SK-N-SH (cell line): ENCODE measurements at regions not wholly inside any gene's neighbourhood (a gene's known extent, or its start where the extent isn't known, plus 50 kb on each side); places are given as distances from the start of the nearest gene placed in this dataset.

ENCODE experiments used
- CTCF ChIA-PET: fragments of 300-600, 350-600 bp; formaldehyde crosslinking; extraction: SDS; loops from one replicate; lab custom pipeline; 2021; lab: Yijun Ruan, JAX
- POLR2A ChIA-PET: fragments of 350-600 bp; sonication (Branson Sonifier 250); formaldehyde crosslinking; extraction: SDS; loops from one replicate; lab custom pipeline; 2020; ENCODE audit warnings: antibody characterized with exemption, inconsistent platforms; lab: Yijun Ruan, JAX
- DNase-seq: peaks from one replicate; pipeline ENCODE4 v3.0.0; 2012
- H2AFZ ChIP-seq: fragments of 200-600 bp; sonication (generic); 2 replicates; pipeline ENCODE4 v1.8.1; 2016; ENCODE audit warnings: antibody characterized with exemption, mild to moderate bottlenecking, low read depth
- H3F3A ChIP-seq: fragments of 200-600 bp; sonication (generic); replicated peaks from 2 replicates; pipeline ENCODE3; 2016; ENCODE audit warnings: antibody characterized with exemption, mild to moderate bottlenecking; ENCODE audit not compliant: insufficient read depth
- H3K27ac ChIP-seq, 2 experiments: fragments of 200-500 bp in 1 of 2; fragments of 200-600 bp in 1 of 2; sonication (Bioruptor generic) in 1 of 2; sonication (generic), shearing (Covaris generic) in 1 of 2; 2 replicates each; pipeline versions ENCODE4 v1.5.1 to v1.6.1; 2014 to 2016; ENCODE audit warnings: low read depth in 2 of 2, inconsistent platforms in 1 of 2, low read length in 1 of 2, mild to moderate bottlenecking in 1 of 2, mixed read lengths in 1 of 2
- H3K27me3 ChIP-seq: fragments of 200-600 bp; sonication (generic), shearing (Covaris generic); 2 replicates; pipeline ENCODE4 v1.6.1; 2016; ENCODE audit warnings: mixed run types; ENCODE audit not compliant: insufficient read depth
- H3K36me3 ChIP-seq, 2 experiments: fragments of 200-500 bp in 1 of 2; fragments of 200-600 bp in 1 of 2; sonication (Bioruptor generic) in 1 of 2; sonication (generic) in 1 of 2; replicated peaks in 1 of 2; 2 replicates each; pipeline versions ENCODE3 to v1.5.1; 2014 to 2016; ENCODE audit warnings: low read length in 1 of 2, mild to moderate bottlenecking in 1 of 2; ENCODE audit not compliant: insufficient read depth in 2 of 2, control insufficient read depth in 1 of 2
- H3K4me1 ChIP-seq, 2 experiments: fragments of 200-500 bp in 1 of 2; fragments of 200-600 bp in 1 of 2; sonication (Bioruptor generic) in 1 of 2; sonication (generic), shearing (Covaris generic) in 1 of 2; 2 replicates each; pipeline versions ENCODE4 v1.5.1 to v1.6.1; 2014 to 2016; ENCODE audit warnings: low read depth in 1 of 2, low read length in 1 of 2, mixed run types in 1 of 2; ENCODE audit not compliant: insufficient read depth in 2 of 2, control insufficient read depth in 1 of 2
- H3K4me2 ChIP-seq: fragments of 200-600 bp; sonication (generic), shearing (Covaris generic); 2 replicates; pipeline ENCODE4 v1.6.1; 2017; ENCODE audit warnings: mixed run types
- H3K4me3 ChIP-seq, 2 experiments: fragments of 200-500 bp in 1 of 2; fragments of 200-600 bp in 1 of 2; sonication (Bioruptor generic) in 1 of 2; sonication (generic), shearing (Covaris generic) in 1 of 2; 2 replicates each; pipeline versions ENCODE4 v1.5.1 to v1.8.1; 2014 to 2016; ENCODE audit warnings: low read depth in 2 of 2, inconsistent platforms in 1 of 2, low read length in 1 of 2, mild to moderate bottlenecking in 1 of 2, mixed read lengths in 1 of 2, moderate library complexity in 1 of 2
- H3K79me2 ChIP-seq: fragments of 200-600 bp; sonication (generic); 2 replicates; pipeline ENCODE4 v1.8.1; 2017; ENCODE audit warnings: mild to moderate bottlenecking; ENCODE audit not compliant: insufficient read depth
- H3K9ac ChIP-seq: fragments of 200-600 bp; sonication (generic); 2 replicates; pipeline ENCODE4 v1.6.1; 2017; ENCODE audit warnings: mixed run types
- H3K9me2 ChIP-seq: fragments of 200-600 bp; sonication (generic); 2 replicates; pipeline ENCODE4 v1.6.1; 2017; ENCODE audit warnings: mixed run types
- H3K9me3 ChIP-seq: fragments of 200-600 bp; sonication (generic); 2 replicates; pipeline ENCODE4 v1.6.1; 2017; ENCODE audit warnings: mixed run types, mild to moderate bottlenecking, moderate library complexity
- H4K20me1 ChIP-seq: fragments of 200-600 bp; sonication (generic); 2 replicates; pipeline ENCODE4 v1.6.1; 2017; ENCODE audit warnings: mild to moderate bottlenecking, mixed run types; ENCODE audit not compliant: insufficient read depth
- CHD2 ChIP-seq: fragments of 150-350 bp; IDR thresholded peaks from 2 replicates; pipeline ENCODE4 v1.6.1; 2018; ENCODE audit warnings: low read length; ENCODE audit not compliant: partially characterized antibody
- ELF1 ChIP-seq: IDR thresholded peaks from 2 replicates; pipeline ENCODE4 v1.4.0; 2012
- EP300 ChIP-seq, 2 experiments: IDR thresholded peaks; 2 replicates each; pipeline versions ENCODE4 v1.4.0 to v1.6.1; 2012; ENCODE audit warnings: borderline replicate concordance in 1 of 2, low read depth in 1 of 2, low read length in 1 of 2
- EZH2phosphoT487 ChIP-seq: fragments of 200-600 bp; sonication (generic); IDR thresholded peaks from 2 replicates; pipeline ENCODE4 v1.6.1; 2017; ENCODE audit warnings: low read depth, mixed run types, mild to moderate bottlenecking, antibody characterized with exemption, moderate library complexity, borderline replicate concordance
- FOSL2 ChIP-seq: IDR thresholded peaks from 2 replicates; pipeline ENCODE4 v1.4.0; 2012; ENCODE audit warnings: low read depth, mild to moderate bottlenecking, moderate library complexity, borderline replicate concordance
- FOXM1 ChIP-seq: IDR thresholded peaks from 2 replicates; pipeline ENCODE4 v1.4.0; 2012; ENCODE audit warnings: low read depth, mild to moderate bottlenecking
- GABPA ChIP-seq: IDR thresholded peaks from 2 replicates; pipeline ENCODE4 v1.4.0; 2012; ENCODE audit warnings: low read depth, mild to moderate bottlenecking
- IRF3 ChIP-seq: fragments of 150-350 bp; IDR thresholded peaks from 2 replicates; pipeline ENCODE4 v1.6.1; 2016; ENCODE audit warnings: mild to moderate bottlenecking, low read depth, low read length
- JUND ChIP-seq: IDR thresholded peaks from 2 replicates; pipeline ENCODE4 v1.4.0; 2012
- MAX ChIP-seq: IDR thresholded peaks from 2 replicates; pipeline ENCODE4 v1.4.0; 2012; ENCODE audit warnings: low read depth
- MEF2A ChIP-seq: IDR thresholded peaks from 2 replicates; pipeline ENCODE4 v1.4.0; 2012; ENCODE audit warnings: low read depth, borderline replicate concordance
- MXI1 ChIP-seq: IDR thresholded peaks from 2 replicates; pipeline ENCODE4 v1.6.1; 2012; ENCODE audit warnings: mild to moderate bottlenecking, low read depth, low read length, improper control_type of control experiment
- PBX3 ChIP-seq: IDR thresholded peaks from 2 replicates; pipeline ENCODE4; 2012
- POLR2AphosphoS5 ChIP-seq: IDR thresholded peaks from 2 replicates; pipeline ENCODE4 v1.6.1; 2012; ENCODE audit warnings: low read depth, low read length
- RCOR1 ChIP-seq: fragments of 150-350 bp; IDR thresholded peaks from 2 replicates; pipeline ENCODE4 v1.6.1; 2017; ENCODE audit warnings: antibody characterized with exemption, low read length
- RFX5 ChIP-seq: IDR thresholded peaks from 2 replicates; pipeline ENCODE4 v1.6.1; 2012; ENCODE audit warnings: mild to moderate bottlenecking, improper control_type of control experiment, low read length
- RXRA ChIP-seq: IDR thresholded peaks from 2 replicates; pipeline ENCODE4 v1.4.0; 2012; ENCODE audit warnings: low read depth, mild to moderate bottlenecking, borderline replicate concordance
- SIN3A ChIP-seq: IDR thresholded peaks from 2 replicates; pipeline ENCODE4 v1.6.1; 2012; ENCODE audit warnings: low read depth, mild to moderate bottlenecking, low read length, moderate library complexity, borderline replicate concordance
- SMC3 ChIP-seq: IDR thresholded peaks from 2 replicates; pipeline ENCODE4 v1.6.1; 2012; ENCODE audit warnings: low read depth, low read length, improper control_type of control experiment
- TAF1 ChIP-seq: IDR thresholded peaks from 2 replicates; pipeline ENCODE4 v1.6.1; 2012; ENCODE audit warnings: low read depth, mild to moderate bottlenecking, low read length, moderate library complexity, borderline replicate concordance
- TEAD4 ChIP-seq: IDR thresholded peaks from 2 replicates; pipeline ENCODE4 v1.4.0; 2012; ENCODE audit warnings: mild to moderate bottlenecking, borderline replicate concordance; ENCODE audit not compliant: insufficient read depth
- USF1 ChIP-seq: IDR thresholded peaks from 2 replicates; pipeline ENCODE4 v1.4.0; 2012; ENCODE audit warnings: low read depth, borderline replicate concordance
- USF2 ChIP-seq: fragments of 150-350 bp; IDR thresholded peaks from 2 replicates; pipeline ENCODE4 v1.6.1; 2017; ENCODE audit warnings: antibody characterized with exemption, low read length, low read depth, borderline replicate concordance
- YY1 ChIP-seq: IDR thresholded peaks from 2 replicates; pipeline ENCODE4 v1.4.0; 2012; ENCODE audit warnings: low read depth, mild to moderate bottlenecking
- ZBTB33 ChIP-seq: IDR thresholded peaks from 2 replicates; pipeline ENCODE4 v1.4.0; 2012; ENCODE audit warnings: low read depth, borderline replicate concordance
- WGBS: methylation state at CpG from one replicate; pipeline ENCODE4 v1.1.6; 2017; ENCODE audit warnings: low lambda C conversion rate; 5-methylcytosine and 5-hydroxymethylcytosine counted together

- Histone ChIP-seq H3K27me3 (no peaks in the 10 kb centered on the region), H3K4me2 (no peak overlapping the region), H3K36me3 (no peaks in the 10 kb centered on the region), H3K9me3 (no peaks in the 10 kb centered on the region), H2AFZ (no peak overlapping the region), H3F3A (no peaks in the 10 kb centered on the region), H3K27ac (no peak overlapping the region), H3K4me3 (no peak overlapping the region), H3K9ac (no peak overlapping the region), H3K9me2 (no peaks in the 10 kb centered on the region), H4K20me1 (no peaks in the 10 kb centered on the region), H3K79me2 (no peaks in the 10 kb centered on the region), H3K4me1 (no peaks in the 10 kb centered on the region)
- DNase-seq: no peak
- WGBS: 22% methylated on average over 2 of the region's 2 CpGs
- TF ChIP-seq MAX (no peak), ELF1 (no peak), MXI1 (no peak), FOXM1 (no peak), RCOR1 (no peak), TAF1 (no peak), RFX5 (no peak)
- POLR2A ChIA-PET: no interaction called here
- CTCF ChIA-PET: no interaction called here
These were observed 188.9 kb upstream of the RPRM start for GRCh38 chr2:153667475-153667874.

GRCh38 chr2:153668923-153669322, 190.4 kb upstream of the RPRM start:
- DNase-seq: no peak

More at GRCh38 chr2:153668923-153669322, 190.4 kb upstream of the RPRM start:
- no peaks in the 10 kb centered on the region for H3F3A ChIP-seq
- H3K79me2 ChIP-seq: no peaks in the 10 kb centered on the region
- no peaks in the 10 kb centered on the region for H3K9me3 ChIP-seq
- H3K36me3 ChIP-seq: no peaks in the 10 kb centered on the region
- H3K4me2 ChIP-seq: no peak overlapping the region
- no peaks in the 10 kb centered on the region for H3K4me1 ChIP-seq
- TF ChIP-seq YY1: no peak
- no peak for TF ChIP-seq EZH2phosphoT487
- TF ChIP-seq JUND: no peak
- TF ChIP-seq PBX3: no peak
- no peak for TF ChIP-seq SMC3
- TF ChIP-seq USF2: no peak
- no peak for TF ChIP-seq TEAD4
- no peak for TF ChIP-seq SIN3A
- TF ChIP-seq FOSL2: no peak
- no peak for TF ChIP-seq ZBTB33
- no peak for TF ChIP-seq USF1
- TF ChIP-seq EP300 (IDR thresholded peaks at IDR 0.05; ENCODE audit: borderline replicate concordance in 1 of 2, low read depth in 1 of 2, low read length in 1 of 2): no peak
- TF ChIP-seq MEF2A: no peak
- TF ChIP-seq TAF1: no peak
- no peak for TF ChIP-seq IRF3
- no peak for TF ChIP-seq ELF1
- TF ChIP-seq CHD2: no peak
- no peak for TF ChIP-seq GABPA
- TF ChIP-seq RXRA: no peak
- TF ChIP-seq POLR2AphosphoS5: no peak
- TF ChIP-seq, all 33 proteins: peak for 0
- no peak overlapping the region for H3K4me3 ChIP-seq
- no peak overlapping the region for H3K27ac ChIP-seq
- no peaks in the 10 kb centered on the region for H4K20me1 ChIP-seq
- no peaks in the 10 kb centered on the region for H3K9me2 ChIP-seq
- no peak overlapping the region for H2AFZ ChIP-seq
- 0% methylated on average over 2 of the region's 2 CpGs for WGBS
- CTCF ChIA-PET: no interaction called here
- H3K27me3 ChIP-seq: no peaks in the 10 kb centered on the region
- POLR2A ChIA-PET: no interaction called here
- H3K9ac ChIP-seq: no peak overlapping the region
